ENCODE measurements at regions not wholly inside any gene's neighbourhood (a gene's known extent, or its start where the extent isn't known, plus 50 kb on each side); places are given as distances from the start of the nearest gene placed in this dataset.

GRCh38 chr5:54702470-54702869 lies 184.9 kb downstream of the SNX18 start:
- Mint-ChIP-seq H3K4me1 (peaks cover 11% of the 10 kb centered on the region), H3K9me3 (no peaks in the 10 kb centered on the region), H3K27me3 (ENCODE audit: insufficient read depth, low read depth, poor library complexity) (peaks cover 1% of the 10 kb centered on the region), H3K27ac (no peak overlapping the region), H3K36me3 (ENCODE audit: low read depth) (no peaks in the 10 kb centered on the region), H3K4me3 (no peak overlapping the region)
- Histone ChIP-seq H3K4me3 (no peak overlapping the region), H3F3A (replicated peaks; ENCODE audit: low read depth) (no peaks in the 10 kb centered on the region), H3K9me2 (ENCODE audit: insufficient read depth) (peaks cover 10% of the 10 kb centered on the region; the same call in 1 of the 2 replicates), H4K20me1 (replicated peaks; ENCODE audit: insufficient read depth) (no peaks in the 10 kb centered on the region), H2AFZ (no peak overlapping the region), H3K79me2 (replicated peaks; ENCODE audit: insufficient read depth) (no peaks in the 10 kb centered on the region), H3K36me3 (ENCODE audit: insufficient read depth) (no peaks in the 10 kb centered on the region), H3K27ac (ENCODE audit: low read depth) (no peak overlapping the region), H3K4me1 (ENCODE audit: insufficient read depth) (no peaks in the 10 kb centered on the region), H3K4me2 (no peak overlapping the region), H3K27me3 (ENCODE audit: insufficient read depth) (no peaks in the 10 kb centered on the region)
- ATAC-seq, result no peak
- DNase-seq (ENCODE audit: low spot score), result no peak
- no peak for TF ChIP-seq NANOG (IDR thresholded peaks at IDR 0.05; ENCODE audit: borderline replicate concordance)
- no peak for TF ChIP-seq EZH2phosphoT487 (IDR thresholded peaks at IDR 0.05; ENCODE audit: unreplicated experiment)
- no peak for TF ChIP-seq JUNB (IDR thresholded peaks at IDR 0.05; ENCODE audit: unreplicated experiment)
- TF ChIP-seq ZNF114 (CRISPR knock-in tag; IDR thresholded peaks at IDR 0.05), result no peak
- no peak for TF ChIP-seq CTCF (conservative IDR thresholded peaks at IDR 0.05; ENCODE audit: low read depth in 2 of 2)
- no peak for TF ChIP-seq ETS1 (IDR thresholded peaks at IDR 0.05)
- no peak for TF ChIP-seq POLR2AphosphoS5 (IDR thresholded peaks at IDR 0.05; ENCODE audit: low read depth)
- TF ChIP-seq ZNF462 (CRISPR knock-in tag; IDR thresholded peaks at IDR 0.05), result no peak
- TF ChIP-seq STAT1 (IDR thresholded peaks at IDR 0.05; ENCODE audit: unreplicated experiment), result no peak
- TF ChIP-seq REST (IDR thresholded peaks at IDR 0.05; ENCODE audit: unreplicated experiment), result no peak
- TF ChIP-seq ZNF331 (CRISPR knock-in tag; IDR thresholded peaks at IDR 0.05; ENCODE audit: low read depth), result no peak

Measured in GM23338 (cell line).